H1 (cell line): ENCODE measurements at regions not wholly inside any gene's neighbourhood (a gene's known extent, or its start where the extent isn't known, plus 50 kb on each side); places are given as distances from the start of the nearest gene placed in this dataset.
A peak's percentile ranks its signal among the peaks of the same experiment; 100 is the strongest.

Source experiments
- CTCF ChIA-PET: fragments of 300-600 bp; sonication (Branson Sonifier 250); formaldehyde crosslinking; loops from one replicate; lab custom pipeline; 2021; ENCODE audit not compliant: partially characterized antibody; lab: Charles Lee
- POLR2A ChIA-PET: fragments of 300-600 bp; sonication (Branson Sonifier 250); formaldehyde crosslinking; loops from one replicate; lab custom pipeline; 2021; ENCODE audit warnings: inconsistent platforms; ENCODE audit not compliant: partially characterized antibody; lab: Charles Lee
- DNase-seq, 2 experiments: peaks; one replicate each; pipeline versions ENCODE4 v3.0.0 to v3.0.0-alpha.2; 2010 to 2022; ENCODE audit warnings: low spot score in 2 of 2, low read depth in 1 of 2, mixed read lengths in 1 of 2
- FAIRE-seq: peaks from 2 replicates; lab custom pipeline; 2011; peaks lifted over from hg19 to GRCh38; lab: Jason Lieb, UNC
- H2AFZ ChIP-seq: 2 replicates; pipeline ENCODE4 v1.8.1; 2012; ENCODE audit warnings: low read length, inconsistent platforms
- H2AK5ac ChIP-seq: 2 replicates; pipeline ENCODE4 v1.6.1; 2013; ENCODE audit warnings: low read depth, low read length
- H2BK120ac ChIP-seq: replicated peaks from 2 replicates; pipeline ENCODE3; 2013; ENCODE audit warnings: low read depth, low read length, inconsistent platforms
- H2BK12ac ChIP-seq: 2 replicates; pipeline ENCODE4 v1.6.1; 2013; ENCODE audit warnings: low read depth, low read length
- H2BK15ac ChIP-seq: 2 replicates; pipeline ENCODE4 v1.6.1; 2013; ENCODE audit warnings: low read length
- H2BK20ac ChIP-seq: 2 replicates; pipeline ENCODE4 v1.6.1; 2013; ENCODE audit warnings: low read length
- H2BK5ac ChIP-seq: 2 replicates; pipeline ENCODE4 v1.6.1; 2013; ENCODE audit warnings: low read depth, low read length
- H3K14ac ChIP-seq: 2 replicates; pipeline ENCODE4 v1.6.1; 2013; ENCODE audit warnings: inconsistent platforms; ENCODE audit not compliant: insufficient read length
- H3K18ac ChIP-seq: 2 replicates; pipeline ENCODE4 v1.6.1; 2013; ENCODE audit warnings: low read length; ENCODE audit errors: extremely low read depth
- H3K23ac ChIP-seq: 2 replicates; pipeline ENCODE4 v1.6.1; 2013; ENCODE audit warnings: inconsistent platforms; ENCODE audit not compliant: insufficient read length
- H3K23me2 ChIP-seq: 2 replicates; pipeline ENCODE4 v1.6.1; 2013; ENCODE audit warnings: low read depth, low read length
- H3K27ac ChIP-seq: 2 replicates; pipeline ENCODE4 v1.6.1; 2011; ENCODE audit warnings: low read depth, low read length, inconsistent platforms
- H3K27me3 ChIP-seq, 4 experiments: replicated peaks in 1 of 4; 1 replicate in 1 of 4; 2 replicates in 3 of 4; pipeline versions ENCODE4 v1.6.1 to v1.8.1; 2011 to 2013; ENCODE audit warnings: low read length in 3 of 4, mild to moderate bottlenecking in 3 of 4, inconsistent platforms in 2 of 4, mixed read lengths in 2 of 4, moderate library complexity in 1 of 4; ENCODE audit not compliant: control insufficient read depth in 3 of 4, insufficient read depth in 3 of 4; ENCODE audit errors: extremely low read depth in 1 of 4
- H3K36me3 ChIP-seq, 4 experiments: 2 replicates each; pipeline versions ENCODE4 v1.6.1 to v1.8.1; 2011 to 2013; ENCODE audit warnings: mild to moderate bottlenecking in 4 of 4, low read length in 3 of 4, moderate library complexity in 2 of 4, control low read depth in 1 of 4, inconsistent platforms in 1 of 4; ENCODE audit not compliant: insufficient read depth in 4 of 4, control insufficient read depth in 2 of 4
- H3K4ac ChIP-seq: replicated peaks from 2 replicates; pipeline ENCODE3; 2013; ENCODE audit warnings: low read length, low read depth, mixed read lengths, inconsistent platforms; ENCODE audit not compliant: insufficient read length
- H3K4me1 ChIP-seq, 4 experiments: replicated peaks in 1 of 4; 1 replicate in 1 of 4; 2 replicates in 3 of 4; pipeline versions ENCODE4 v1.6.1 to v1.8.1; 2011 to 2013; ENCODE audit warnings: low read length in 3 of 4, inconsistent platforms in 2 of 4, mixed read lengths in 1 of 4; ENCODE audit not compliant: insufficient read depth in 4 of 4, control insufficient read depth in 3 of 4
- H3K4me2 ChIP-seq, 2 experiments: 2 replicates each; pipeline versions ENCODE4 v1.6.1 to v1.8.1; 2011 to 2013; ENCODE audit warnings: low read depth in 2 of 2, low read length in 2 of 2, control low read depth in 1 of 2, inconsistent platforms in 1 of 2, mild to moderate bottlenecking in 1 of 2; ENCODE audit not compliant: insufficient read depth in 1 of 2
- H3K4me3 ChIP-seq, 4 experiments: fragments of 200-600, 300-600 bp in 1 of 4; sonication (generic), shearing (Covaris generic), sonication (Bioruptor Twin) in 1 of 4; 2 replicates each; pipeline versions ENCODE4 v1.5.1 to v1.8.1; 2011 to 2016; ENCODE audit warnings: low read length in 4 of 4, low read depth in 3 of 4, control low read depth in 2 of 4, inconsistent platforms in 2 of 4, mild to moderate bottlenecking in 2 of 4, mixed read lengths in 1 of 4, moderate library complexity in 1 of 4; ENCODE audit not compliant: insufficient read depth in 2 of 4; ENCODE audit errors: extremely low read depth in 1 of 4
- H3K56ac ChIP-seq: replicated peaks from 2 replicates; pipeline ENCODE3; 2013; ENCODE audit warnings: low read depth, mild to moderate bottlenecking, mixed read lengths, low read length, inconsistent platforms; ENCODE audit not compliant: insufficient read length
- H3K79me1 ChIP-seq: 2 replicates; pipeline ENCODE4 v1.6.1; 2013; ENCODE audit warnings: low read depth, low read length, control low read depth
- H3K79me2 ChIP-seq, 2 experiments: 2 replicates each; pipeline versions ENCODE4 v1.6.1 to v1.8.1; 2012 to 2013; ENCODE audit warnings: low read length in 2 of 2, mild to moderate bottlenecking in 2 of 2, inconsistent platforms in 1 of 2; ENCODE audit not compliant: insufficient read depth in 2 of 2, control insufficient read depth in 1 of 2
- H3K9ac ChIP-seq, 4 experiments: replicated peaks in 1 of 4; 1 replicate in 1 of 4; 2 replicates in 3 of 4; pipeline versions ENCODE4 v1.6.1 to v1.8.1; 2011 to 2013; ENCODE audit warnings: low read depth in 3 of 4, low read length in 3 of 4, control low read depth in 2 of 4, mild to moderate bottlenecking in 2 of 4, moderate library complexity in 2 of 4, inconsistent platforms in 1 of 4; ENCODE audit errors: extremely low read depth in 1 of 4
- H3K9me3 ChIP-seq, 2 experiments: 2 replicates each; pipeline versions ENCODE4 v1.6.1 to v1.8.1; 2012 to 2013; ENCODE audit warnings: mild to moderate bottlenecking in 2 of 2, moderate library complexity in 2 of 2, control low read depth in 1 of 2, inconsistent platforms in 1 of 2, low read depth in 1 of 2, low read length in 1 of 2, mixed read lengths in 1 of 2; ENCODE audit not compliant: insufficient read depth in 2 of 2
- H4K20me1 ChIP-seq, 2 experiments: replicated peaks in 1 of 2; 2 replicates each; pipeline versions ENCODE3 to v1.8.1; 2011 to 2013; ENCODE audit warnings: inconsistent platforms in 2 of 2, low read length in 2 of 2, mild to moderate bottlenecking in 1 of 2; ENCODE audit not compliant: insufficient read depth in 2 of 2, control insufficient read depth in 1 of 2
- H4K5ac ChIP-seq: 2 replicates; pipeline ENCODE4 v1.6.1; 2013; ENCODE audit warnings: low read length, low read depth, mixed read lengths, inconsistent platforms; ENCODE audit not compliant: insufficient read length
- H4K8ac ChIP-seq: 2 replicates; pipeline ENCODE4 v1.8.0; 2013; ENCODE audit warnings: mild to moderate bottlenecking, moderate library complexity, low read length, inconsistent platforms; ENCODE audit not compliant: insufficient read depth; ENCODE audit errors: extremely low read depth
- H4K91ac ChIP-seq: replicated peaks from 2 replicates; pipeline ENCODE3; 2013; ENCODE audit warnings: low read length, mixed read lengths, inconsistent platforms; ENCODE audit not compliant: insufficient read length
- CREB1 ChIP-seq: IDR thresholded peaks from 2 replicates; pipeline ENCODE4 v1.6.1; 2012; ENCODE audit warnings: inconsistent platforms
- EP300 ChIP-seq, 2 experiments: IDR thresholded peaks; 1 replicate in 1 of 2; 2 replicates in 1 of 2; pipeline ENCODE4 v1.6.1; 2011 to 2012; ENCODE audit warnings: low read depth in 2 of 2, low read length in 2 of 2, mild to moderate bottlenecking in 2 of 2, borderline replicate concordance in 1 of 2, inconsistent platforms in 1 of 2, moderate library complexity in 1 of 2
- EZH2 ChIP-seq: fragments of 200-600 bp; sonication (generic); IDR thresholded peaks from 2 replicates; pipeline ENCODE4 v1.7.1; 2012; ENCODE audit warnings: low read depth, mild to moderate bottlenecking, moderate library complexity, low read length, inconsistent platforms; ENCODE audit not compliant: severe bottlenecking
- RBBP5 ChIP-seq: IDR thresholded peaks from 2 replicates; pipeline ENCODE4 v1.7.1; 2012; ENCODE audit warnings: low read depth, mild to moderate bottlenecking, inconsistent platforms, low read length, moderate library complexity, borderline replicate concordance
- SIN3A ChIP-seq, 2 experiments: IDR thresholded peaks in 1 of 2; conservative IDR thresholded peaks in 1 of 2; 2 replicates each; pipeline ENCODE4 v1.6.1; 2011 to 2012; ENCODE audit warnings: low read length in 2 of 2, improper control_type of control experiment in 1 of 2, low read depth in 1 of 2, mild to moderate bottlenecking in 1 of 2
- SP1 ChIP-seq: IDR thresholded peaks from 2 replicates; pipeline ENCODE4 v1.6.1; 2011; ENCODE audit warnings: low read depth, low read length
- TAF7 ChIP-seq: optimal IDR thresholded peaks from 2 replicates; pipeline ENCODE3; 2011; ENCODE audit warnings: low read depth, mild to moderate bottlenecking, inconsistent platforms, low read length, moderate library complexity, borderline replicate concordance
- TEAD4 ChIP-seq: IDR thresholded peaks from 2 replicates; pipeline ENCODE4 v1.6.1; 2012; ENCODE audit warnings: low read depth, low read length, inconsistent platforms, mixed read lengths
- YY1 ChIP-seq: IDR thresholded peaks from 2 replicates; pipeline ENCODE4 v1.6.1; 2011; ENCODE audit warnings: low read depth, mild to moderate bottlenecking, low read length
- WGBS, 2 experiments: shearing (Covaris generic) in 1 of 2; methylation state at CpG; one replicate each; pipeline versions ENCODE4 v1.1.6 to v1.1.7; 2013 to 2015; ENCODE audit warnings: low lambda C conversion rate in 2 of 2, mixed read lengths in 2 of 2, inconsistent platforms in 1 of 2, low coverage in 1 of 2, missing lambda C conversion rate in 1 of 2; ENCODE audit not compliant: insufficient replicate concordance in 2 of 2, insufficient coverage in 1 of 2, insufficient read length in 1 of 2; ENCODE audit errors: extremely low coverage in 1 of 2, missing lambda C conversion rate in 1 of 2; 5-methylcytosine and 5-hydroxymethylcytosine counted together
- TF ChIP-seq, protein P1 (sequence below): IDR thresholded peaks from 2 replicates; pipeline ENCODE4 v1.6.1; 2012; ENCODE audit warnings: inconsistent platforms

- Histone ChIP-seq H3K56ac (no peak overlapping the region), H4K8ac (no peak overlapping the region), H2BK15ac (no peak overlapping the region), H3K4me1 (peaks cover 6 to 22% (median 12%) of the 10 kb centered on the region in 4 experiments), H4K20me1 (peaks cover 3 to 12% of the 10 kb centered on the region in 2 experiments), H3K4ac (no peak overlapping the region), H3K18ac (no peak overlapping the region), H3K9ac (no peak overlapping the region), H3K79me1 (no peaks in the 10 kb centered on the region; the same call in 1 of the 2 replicates), H3K79me2 (no peaks in the 10 kb centered on the region), H2BK12ac (no peak overlapping the region), H3K23me2 (no peaks in the 10 kb centered on the region), H3K36me3 (no peaks in the 10 kb centered on the region), H3K23ac (no peak overlapping the region), H3K14ac (no peak overlapping the region), H3K27ac (0 out of 2 replicates have a peak overlapping the region, but pooled peaks have one; percentile 34), H3K4me2 (peak overlapping the region; percentile 7 to 35; a peak in 3 of 4 replicates), H2AFZ (no peak overlapping the region), H2BK5ac (no peak overlapping the region), H2BK20ac (no peak overlapping the region), H3K27me3 (no peaks in the 10 kb centered on the region), H3K4me3 (peak overlapping the region in 1 of 4 experiments; percentile 32; a peak in 1 of 8 replicates), H3K9me3 (no peaks in the 10 kb centered on the region), H4K91ac (no peak overlapping the region), H4K5ac (no peak overlapping the region), H2BK120ac (no peak overlapping the region), H2AK5ac (no peak overlapping the region)
- ChIA-PET CTCF (interaction anchor here (0.6 to 3.8 kb wide), 13 partner anchors 10 to 549 kb away, joined by 3 to 26 read pairs (median 4); no protein-coding TSS in a partner anchor), POLR2A (interaction anchor here (0.9 to 1.8 kb wide), 3 partner anchors 8 to 412 kb away, joined by 3 to 7 read pairs (median 6); no protein-coding TSS in a partner anchor)
- DNase-seq, result no peak
- FAIRE-seq, result peak; percentile 89
- 59% methylated on average over 14 of the region's 14 CpGs; no CpG with 5 or more reads in 1 of the 2 experiments for WGBS, 2 experiments
- TF ChIP-seq SP1, result peak; percentile 67
- no peak for TF ChIP-seq EZH2
- 0 out of 4 replicates have a peak, but pooled peaks of 1 of the 2 experiments have one; percentile 20 for TF ChIP-seq SIN3A (conservative IDR thresholded peaks at IDR 0.05 in 1 of 2, IDR thresholded peaks at IDR 0.05 in 1 of 2; ENCODE audit: low read depth in 1 of 2, low read length in 2 of 2)
- TF ChIP-seq EP300 (IDR thresholded peaks at IDR 0.05; ENCODE audit: borderline replicate concordance in 1 of 2, low read depth in 2 of 2, low read length in 2 of 2), result peak in 1 of 2 experiments; percentile 77; a peak in 1 of 3 replicates
- TF ChIP-seq, protein P1, sequence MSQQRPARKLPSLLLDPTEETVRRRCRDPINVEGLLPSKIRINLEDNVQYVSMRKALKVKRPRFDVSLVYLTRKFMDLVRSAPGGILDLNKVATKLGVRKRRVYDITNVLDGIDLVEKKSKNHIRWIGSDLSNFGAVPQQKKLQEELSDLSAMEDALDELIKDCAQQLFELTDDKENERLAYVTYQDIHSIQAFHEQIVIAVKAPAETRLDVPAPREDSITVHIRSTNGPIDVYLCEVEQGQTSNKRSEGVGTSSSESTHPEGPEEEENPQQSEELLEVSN, result 0 out of 2 replicates have a peak, but pooled peaks have one; percentile 13
- TF ChIP-seq RBBP5, result no peak
- no peak for TF ChIP-seq TAF7
- TF ChIP-seq TEAD4, result peak; percentile 39; the same call in 1 of the 2 replicates
- 0 out of 2 replicates have a peak, but pooled peaks have one; percentile 18 for TF ChIP-seq CREB1
- TF ChIP-seq YY1, result 0 out of 2 replicates have a peak, but pooled peaks have one; percentile 26
These were observed 418.0 kb downstream of the SHANK2 start for GRCh38 chr11:70834277-70834940.
